Thyroid gland (tissue), 4 donors: ENCODE measurements at regions not wholly inside any gene's neighbourhood (a gene's known extent, or its start where the extent isn't known, plus 50 kb on each side); places are given as distances from the start of the nearest gene placed in this dataset.

ENCODE experiments used
- DNase-seq, 2 donors: peaks; one replicate each; pipeline ENCODE4 v3.0.0-alpha.2; 2019
- H3K27ac ChIP-seq, 3 donors: fragments of 200-600 bp; sonication (generic); 1 replicate in 2 of 3; 2 replicates in 1 of 3; pipeline ENCODE4 v1.5.1; 2016 to 2019; ENCODE audit warnings: mild to moderate bottlenecking in 1 of 3, moderate library complexity in 1 of 3
- H3K27me3 ChIP-seq: fragments of 200-600 bp; sonication (generic); one replicate; pipeline ENCODE4 v1.5.1; 2019
- H3K36me3 ChIP-seq, 2 donors: fragments of 200-600 bp; sonication (generic); one replicate each; pipeline ENCODE4 v1.5.1; 2016 to 2019
- H3K4me1 ChIP-seq, 2 donors: fragments of 200-600 bp; sonication (generic); one replicate each; pipeline ENCODE4 v1.5.1; 2017 to 2019
- H3K4me3 ChIP-seq, 3 donors: fragments of 200-600 bp; sonication (generic); replicated peaks in 1 of 3; 1 replicate in 2 of 3; 2 replicates in 1 of 3; pipeline ENCODE4 v1.5.1; 2016; ENCODE audit warnings: mild to moderate bottlenecking in 1 of 3
- H3K9me3 ChIP-seq: fragments of 200-600 bp; sonication (generic); one replicate; pipeline ENCODE4 v1.5.1; 2017
- CTCF ChIP-seq, 6 experiments: fragments of 200-600 bp in 3 of 6; fragments of 450-650 bp in 3 of 6; sonication (generic) in 3 of 6; IDR thresholded peaks; one replicate each; pipeline ENCODE4 v1.5.1; 2016 to 2019; ENCODE audit warnings: antibody characterized with exemption in 6 of 6, mild to moderate bottlenecking in 2 of 6, inconsistent platforms in 1 of 6, moderate library complexity in 1 of 6
- POLR2A ChIP-seq, 2 donors: fragments of 450-650 bp; IDR thresholded peaks; one replicate each; pipeline ENCODE4 v1.6.1; 2017; ENCODE audit warnings: antibody characterized with exemption in 2 of 2, mild to moderate bottlenecking in 2 of 2, moderate library complexity in 1 of 2
- WGBS, 2 donors: methylation state at CpG; one replicate each; pipeline ENCODE4 v1.1.5; 2017; 5-methylcytosine and 5-hydroxymethylcytosine counted together
- intact Hi-C: fragments of 100-400 bp; cut with DNase I; formaldehyde crosslinking; loops from one replicate; pipeline ENCODE4 v1.15.1; 2023

GRCh38 chr20:40512591-40512990 is 176.4 kb downstream of the MAFB start:
- Histone ChIP-seq H3K4me3 (no peak overlapping the region), H3K9me3 (no peaks in the 10 kb centered on the region), H3K27ac (no peak overlapping the region), H3K4me1 (no peaks in the 10 kb centered on the region), H3K36me3 (no peaks in the 10 kb centered on the region), H3K27me3 (no peaks in the 10 kb centered on the region)
- DNase-seq = no peak
- TF ChIP-seq CTCF (IDR thresholded peaks at IDR 0.05) (no peak), POLR2A (IDR thresholded peaks at IDR 0.05) (no peak)
- 86 to 90% methylated on average over 4 of the region's 4 CpGs for WGBS, 2 donors
- intact Hi-C loops = no loop called here

GRCh38 chr20:40511478-40511877 is 177.6 kb downstream of the MAFB start:
- no peak for DNase-seq
- intact Hi-C loops = no loop called here
- no peaks in the 10 kb centered on the region for H3K4me1 ChIP-seq
- TF ChIP-seq CTCF (IDR thresholded peaks at IDR 0.05) = no peak
- no peak for TF ChIP-seq POLR2A (IDR thresholded peaks at IDR 0.05)
- H3K27ac ChIP-seq = no peak overlapping the region
- H3K36me3 ChIP-seq = no peaks in the 10 kb centered on the region
- no peaks in the 10 kb centered on the region for H3K27me3 ChIP-seq
- no peaks in the 10 kb centered on the region for H3K9me3 ChIP-seq
- H3K4me3 ChIP-seq = no peak overlapping the region
- 73 to 86% methylated on average over 1 to 3 of the region's 3 CpGs for WGBS, 2 donors

DNA sequence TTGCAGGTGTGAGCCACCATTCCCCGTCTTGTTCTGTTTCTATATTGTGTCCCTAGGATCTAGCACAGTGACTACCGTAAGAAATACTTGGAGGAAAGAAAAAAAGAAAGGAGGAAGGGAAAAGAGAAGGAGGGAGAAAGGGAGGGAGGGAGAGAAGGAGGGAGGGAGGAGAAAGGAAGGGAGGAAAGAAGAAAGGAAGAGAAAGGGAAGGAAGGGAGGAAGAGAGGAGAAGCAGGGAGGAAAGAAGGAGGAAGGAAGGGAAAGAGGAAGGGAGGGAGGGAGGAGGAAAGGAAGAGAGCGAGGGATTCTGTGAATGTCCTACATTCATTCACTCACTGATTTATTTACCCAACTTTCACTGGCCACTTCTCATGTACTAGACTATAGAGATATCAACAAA is 178.4 kb downstream of the MAFB start:
- Histone ChIP-seq H3K9me3 (no peaks in the 10 kb centered on the region), H3K4me3 (no peak overlapping the region), H3K4me1 (no peaks in the 10 kb centered on the region), H3K27ac (no peak overlapping the region), H3K27me3 (no peaks in the 10 kb centered on the region), H3K36me3 (no peaks in the 10 kb centered on the region)
- intact Hi-C loops = no loop called here
- WGBS, 2 donors = 91 to 95% methylated on average over 3 of the region's 3 CpGs
- TF ChIP-seq CTCF (IDR thresholded peaks at IDR 0.05) (no peak), POLR2A (IDR thresholded peaks at IDR 0.05) (no peak)
- no peak for DNase-seq

GRCh38 chr20:40508821-40509220 is 180.2 kb downstream of the MAFB start:
- intact Hi-C loops = no loop called here
- H3K4me3 ChIP-seq = no peak overlapping the region
- H3K27ac ChIP-seq = no peak overlapping the region
- TF ChIP-seq CTCF (IDR thresholded peaks at IDR 0.05) = no peak
- no peak for TF ChIP-seq POLR2A (IDR thresholded peaks at IDR 0.05)
- no peaks in the 10 kb centered on the region for H3K9me3 ChIP-seq
- no peaks in the 10 kb centered on the region for H3K4me1 ChIP-seq
- H3K36me3 ChIP-seq = no peaks in the 10 kb centered on the region
- H3K27me3 ChIP-seq = no peaks in the 10 kb centered on the region
- DNase-seq = no peak

DNA sequence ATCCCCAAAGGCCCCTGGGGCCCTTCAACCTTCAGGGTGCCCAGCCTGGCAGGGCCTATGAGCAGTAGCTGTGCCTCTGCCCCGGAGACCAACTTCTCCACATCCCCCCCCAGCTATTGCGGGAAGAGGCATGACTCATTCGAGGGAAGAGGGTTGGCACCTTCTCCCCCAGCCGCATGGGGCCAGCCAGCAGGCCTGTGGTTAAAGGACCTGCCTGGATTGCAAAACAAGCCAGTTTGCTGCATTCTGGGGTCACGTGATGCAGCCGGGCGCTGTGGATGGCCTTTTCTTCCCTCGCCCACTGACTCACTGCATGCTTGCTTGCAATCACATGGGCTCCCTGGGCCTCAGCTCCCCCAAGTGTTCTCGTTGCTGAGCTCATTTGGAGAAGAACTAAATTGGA is 182.5 kb downstream of the MAFB start:
- Histone ChIP-seq H3K4me1 (no peaks in the 10 kb centered on the region), H3K27ac (no peak overlapping the region), H3K27me3 (no peaks in the 10 kb centered on the region), H3K4me3 (no peak overlapping the region), H3K9me3 (no peaks in the 10 kb centered on the region), H3K36me3 (no peaks in the 10 kb centered on the region)
- DNase-seq = peak; percentile 55 to 58
- intact Hi-C loops = no loop called here
- TF ChIP-seq CTCF (IDR thresholded peaks at IDR 0.05) = no peak
- TF ChIP-seq POLR2A (IDR thresholded peaks at IDR 0.05) = no peak
- 73 to 82% methylated on average over 8 to 9 of the region's 9 CpGs for WGBS, 2 donors
